Small intestine (tissue), 7 donors: ENCODE measurements at regions not wholly inside any gene's neighbourhood (a gene's known extent, or its start where the extent isn't known, plus 50 kb on each side); places are given as distances from the start of the nearest gene placed in this dataset.

ENCODE experiments used
- DNase-seq, 2 donors: peaks; one replicate each; pipeline versions ENCODE4 v3.0.0 to v3.0.0-alpha.2; 2013
- FAIRE-seq: peaks from 2 replicates; lab custom pipeline; 2012; peaks lifted over from hg19 to GRCh38; lab: Jason Lieb, UNC
- H3K27ac ChIP-seq, 3 donors: one replicate each; pipeline ENCODE4 v1.5.1; 2013; ENCODE audit warnings: low read length in 2 of 3, mild to moderate bottlenecking in 2 of 3, control low read depth in 1 of 3, inconsistent platforms in 1 of 3, low read depth in 1 of 3, moderate library complexity in 1 of 3
- H3K27me3 ChIP-seq, 3 donors: one replicate each; pipeline ENCODE4 v1.6.1; 2013; ENCODE audit warnings: low read length in 3 of 3, inconsistent platforms in 1 of 3; ENCODE audit not compliant: control insufficient read depth in 3 of 3, insufficient read depth in 3 of 3
- H3K36me3 ChIP-seq, 3 donors: one replicate each; pipeline ENCODE4 v1.6.1; 2013; ENCODE audit warnings: low read length in 3 of 3, inconsistent platforms in 1 of 3, low read depth in 1 of 3, mild to moderate bottlenecking in 1 of 3, moderate library complexity in 1 of 3; ENCODE audit not compliant: control insufficient read depth in 3 of 3, insufficient read depth in 2 of 3
- H3K4me1 ChIP-seq, 3 donors: one replicate each; pipeline ENCODE4 v1.6.1; 2013; ENCODE audit warnings: low read length in 2 of 3, inconsistent platforms in 1 of 3, low read depth in 1 of 3, mild to moderate bottlenecking in 1 of 3, moderate library complexity in 1 of 3; ENCODE audit not compliant: control insufficient read depth in 3 of 3, insufficient read depth in 2 of 3
- H3K4me3 ChIP-seq, 3 donors: one replicate each; pipeline ENCODE4 v1.5.1; 2013; ENCODE audit warnings: low read length in 3 of 3, control low read depth in 1 of 3, inconsistent platforms in 1 of 3, low read depth in 1 of 3, mild to moderate bottlenecking in 1 of 3, moderate library complexity in 1 of 3
- H3K9me3 ChIP-seq, 2 donors: one replicate each; pipeline ENCODE4 v1.6.1; 2013; ENCODE audit warnings: low read depth in 1 of 2, low read length in 1 of 2; ENCODE audit not compliant: control insufficient read depth in 2 of 2, insufficient read depth in 1 of 2
- WGBS, 3 donors: extraction: QIAGEN DNeasy Blood & Tissue Kit; methylation state at CpG; one replicate each; pipeline ENCODE4 v1.1.7; 2013; 5-methylcytosine and 5-hydroxymethylcytosine counted together
- donor health status: healthy with polysubstance abuse.
- donor health status: control.
- donor health status: control.
- donor health status: Bipolar disorder and iron deficiency.
- donor health status: healthy.

- no peaks in the 10 kb centered on the region for H3K4me1 ChIP-seq
- H3K27me3 ChIP-seq = no peaks in the 10 kb centered on the region
- 23 to 43% (median 42%) methylated on average over 4 of the region's 4 CpGs for WGBS, 3 donors
- H3K36me3 ChIP-seq = no peaks in the 10 kb centered on the region
- no peak overlapping the region for H3K4me3 ChIP-seq
- H3K27ac ChIP-seq = no peak overlapping the region
- DNase-seq (peak in 1 of 2 donors; percentile 1), FAIRE-seq (no peak)
- no peaks in the 10 kb centered on the region for H3K9me3 ChIP-seq
These were observed 145.1 kb upstream of the IL1RAPL2 start for GRCh38 chrX:104420907-104421306.

- no peak overlapping the region for H3K4me3 ChIP-seq
- FAIRE-seq (no peak), DNase-seq (no peak)
- 12 to 51% (median 28%) methylated on average over 2 of the region's 2 CpGs for WGBS, 3 donors
- no peaks in the 10 kb centered on the region for H3K27me3 ChIP-seq
- H3K27ac ChIP-seq = no peak overlapping the region
- H3K4me1 ChIP-seq = no peaks in the 10 kb centered on the region
- no peaks in the 10 kb centered on the region for H3K36me3 ChIP-seq
- H3K9me3 ChIP-seq = no peaks in the 10 kb centered on the region
These were observed 146.1 kb upstream of the IL1RAPL2 start for GRCh38 chrX:104419926-104420325.

GRCh38 chrX:104419211-104419610, 146.8 kb upstream of the IL1RAPL2 start:
- WGBS, 3 donors = 62 to 82% (median 69%) methylated on average over 1 of the region's 1 CpG
- FAIRE-seq = no peak

DNA sequence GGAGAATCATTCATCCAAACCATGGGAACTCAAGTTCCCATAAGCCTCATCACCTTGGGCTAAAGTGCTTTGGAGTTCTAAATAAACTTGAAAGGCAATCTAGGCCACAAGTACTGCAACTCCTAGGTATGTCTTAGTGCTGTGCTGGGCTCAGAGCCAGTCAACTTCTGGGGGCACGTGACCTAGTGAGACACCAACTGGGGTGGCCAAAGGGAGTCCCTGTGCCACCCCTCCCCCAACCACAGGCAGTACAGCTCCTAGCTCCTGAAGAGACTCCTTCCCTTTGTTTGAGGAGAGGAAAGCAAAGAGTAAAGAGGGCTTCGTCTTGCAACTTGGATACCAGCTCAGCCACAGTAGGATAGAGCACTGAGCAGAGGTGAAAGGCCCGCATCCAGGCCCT, 154.2 kb upstream of the IL1RAPL2 start:
- 76 to 88% (median 80%) methylated on average over 3 of the region's 3 CpGs for WGBS, 3 donors
- FAIRE-seq = no peak
- no peak overlapping the region for H3K4me3 ChIP-seq
- H3K27me3 ChIP-seq = no peaks in the 10 kb centered on the region
- no peak for DNase-seq
- H3K27ac ChIP-seq = no peak overlapping the region
- H3K36me3 ChIP-seq = no peaks in the 10 kb centered on the region
- no peaks in the 10 kb centered on the region for H3K9me3 ChIP-seq
- no peaks in the 10 kb centered on the region for H3K4me1 ChIP-seq

More at GRCh38 chrX:104419211-104419610, 146.8 kb upstream of the IL1RAPL2 start:
- Histone ChIP-seq H3K27ac (no peak overlapping the region), H3K4me3 (no peak overlapping the region), H3K9me3 (no peaks in the 10 kb centered on the region), H3K36me3 (no peaks in the 10 kb centered on the region), H3K4me1 (no peaks in the 10 kb centered on the region), H3K27me3 (no peaks in the 10 kb centered on the region)
- no peak for DNase-seq

DNA sequence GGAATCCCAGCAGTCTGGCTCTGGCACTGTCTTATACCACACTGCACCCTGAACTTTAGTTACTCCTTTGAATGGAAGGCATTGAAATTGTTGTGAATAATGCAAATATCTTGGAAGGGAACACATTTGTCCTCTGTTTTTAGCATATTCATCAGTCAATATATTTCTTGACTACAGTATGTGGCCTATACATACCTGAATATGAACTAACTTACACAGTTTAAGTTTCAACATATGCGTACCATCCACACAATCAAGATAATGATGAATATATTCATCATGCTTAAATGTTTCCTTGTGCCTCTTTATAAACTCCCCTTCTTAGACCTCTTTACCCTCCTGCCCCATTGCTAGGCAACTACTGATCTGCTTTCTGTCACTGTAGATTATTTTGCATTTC, 145.7 kb upstream of the ESX1 start:
- Histone ChIP-seq H3K36me3 (no peaks in the 10 kb centered on the region), H3K9me3 (no peaks in the 10 kb centered on the region), H3K27ac (no peak overlapping the region), H3K27me3 (no peaks in the 10 kb centered on the region), H3K4me1 (no peaks in the 10 kb centered on the region), H3K4me3 (no peak overlapping the region)
- 88 to 100% (median 96%) methylated on average over 1 of the region's 1 CpG for WGBS, 3 donors
- DNase-seq (no peak), FAIRE-seq (no peak)

GRCh38 chrX:104392350-104392749, 137.6 kb upstream of the ESX1 start:
- no peak overlapping the region for H3K4me3 ChIP-seq
- FAIRE-seq = no peak
- DNase-seq = no peak
- H3K36me3 ChIP-seq = no peaks in the 10 kb centered on the region
- WGBS, 3 donors = 56 to 65% (median 56%) methylated on average over 4 of the region's 4 CpGs
- H3K9me3 ChIP-seq = no peaks in the 10 kb centered on the region
- no peak overlapping the region for H3K27ac ChIP-seq
- H3K27me3 ChIP-seq = no peaks in the 10 kb centered on the region
- no peaks in the 10 kb centered on the region for H3K4me1 ChIP-seq

GRCh38 chrX:104391906-104392305, 137.2 kb upstream of the ESX1 start:
- Histone ChIP-seq H3K27ac (no peak overlapping the region), H3K27me3 (no peaks in the 10 kb centered on the region), H3K4me1 (no peaks in the 10 kb centered on the region), H3K4me3 (no peak overlapping the region), H3K9me3 (no peaks in the 10 kb centered on the region), H3K36me3 (no peaks in the 10 kb centered on the region)
- FAIRE-seq (no peak), DNase-seq (no peak)
- 60 to 70% (median 63%) methylated on average over 4 of the region's 4 CpGs for WGBS, 3 donors

DNA sequence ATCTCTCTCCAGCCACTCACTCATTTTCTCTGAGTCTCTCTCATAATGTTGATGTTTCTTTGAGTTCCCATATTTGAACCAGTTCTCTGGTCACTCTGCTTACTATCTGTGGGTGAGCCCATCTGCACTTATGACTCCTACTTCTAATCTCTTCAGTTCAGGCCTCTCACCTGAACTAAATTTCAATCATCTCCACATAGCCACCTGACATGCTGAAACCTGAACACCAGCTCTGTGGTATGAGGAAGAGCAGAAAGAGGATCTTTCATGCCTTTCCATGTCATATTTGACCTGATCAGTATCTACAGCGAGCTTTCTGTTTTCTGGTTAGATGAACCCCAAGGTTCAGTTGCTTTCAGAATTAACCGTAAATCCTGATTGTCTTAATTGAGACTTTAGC, 122.2 kb upstream of the ESX1 start:
- H3K4me3 ChIP-seq = no peak overlapping the region
- no peaks in the 10 kb centered on the region for H3K27me3 ChIP-seq
- DNase-seq (no peak), FAIRE-seq (no peak)
- WGBS, 3 donors = 40 to 79% (median 45%) methylated on average over 2 of the region's 2 CpGs
- H3K36me3 ChIP-seq = no peaks in the 10 kb centered on the region
- H3K9me3 ChIP-seq = no peaks in the 10 kb centered on the region
- H3K27ac ChIP-seq = no peak overlapping the region
- H3K4me1 ChIP-seq = no peaks in the 10 kb centered on the region

DNA sequence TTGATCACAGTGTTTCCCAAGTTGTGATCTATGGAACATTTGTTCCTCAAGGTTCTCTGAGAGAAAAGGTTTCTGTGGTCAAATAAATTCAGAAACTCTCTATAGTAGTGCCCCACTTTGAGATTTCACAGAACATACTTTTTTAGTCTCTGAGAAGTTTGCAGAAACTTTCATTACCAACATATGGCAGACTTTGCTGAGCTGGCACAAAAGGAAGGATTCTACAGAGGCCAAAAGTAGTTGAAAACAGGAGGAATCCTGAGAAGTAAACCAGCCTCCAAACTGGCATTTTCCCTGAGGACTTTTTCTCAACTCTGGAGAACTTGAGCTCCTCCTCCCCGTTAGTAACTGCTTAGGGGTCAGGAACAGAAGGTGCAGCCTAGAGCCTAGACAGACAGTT, 117.8 kb upstream of the ESX1 start:
- Histone ChIP-seq H3K27ac (no peak overlapping the region), H3K9me3 (no peaks in the 10 kb centered on the region), H3K4me1 (no peaks in the 10 kb centered on the region), H3K36me3 (no peaks in the 10 kb centered on the region), H3K4me3 (no peak overlapping the region), H3K27me3 (no peaks in the 10 kb centered on the region)
- DNase-seq (no peak), FAIRE-seq (no peak)
- 5 to 37% (median 33%) methylated on average over 1 of the region's 1 CpG for WGBS, 3 donors
